KOPT-K1 (cell line): ENCODE measurements at regions not wholly inside any gene's neighbourhood (a gene's known extent, or its start where the extent isn't known, plus 50 kb on each side); places are given as distances from the start of the nearest gene placed in this dataset.
"Not testable (repeated sequence)": the region's sequence is repeated elsewhere in the genome, so short reads cannot be mapped to it uniquely, and the experiment has no call there.

Experiments used
- H3K27ac ChIP-seq: fragments of 200-600 bp; sonication (generic); 2 replicates; pipeline ENCODE4 v1.5.1; 2016; ENCODE audit warnings: antibody characterized with exemption, mild to moderate bottlenecking, low read depth, low read length; ENCODE audit not compliant: poor library complexity, severe bottlenecking
- H3K36me3 ChIP-seq: fragments of 200-600 bp; sonication (generic); 2 replicates; pipeline ENCODE4 v1.5.1; 2017; ENCODE audit warnings: antibody characterized with exemption, mild to moderate bottlenecking, low read length, moderate library complexity; ENCODE audit not compliant: insufficient read depth
- H3K9me3 ChIP-seq: fragments of 200-600 bp; sonication (generic); 2 replicates; pipeline ENCODE4 v1.5.1; 2017; ENCODE audit warnings: antibody characterized with exemption, low read length, mild to moderate bottlenecking; ENCODE audit not compliant: insufficient read depth, poor library complexity, severe bottlenecking

- H3K27ac ChIP-seq, H3K9me3 ChIP-seq, H3K36me3 ChIP-seq: not testable (repeated sequence)
These were observed 356.7 kb downstream of the ADGRD1 start for GRCh38 chr12:131310227-131310969.

DNA sequence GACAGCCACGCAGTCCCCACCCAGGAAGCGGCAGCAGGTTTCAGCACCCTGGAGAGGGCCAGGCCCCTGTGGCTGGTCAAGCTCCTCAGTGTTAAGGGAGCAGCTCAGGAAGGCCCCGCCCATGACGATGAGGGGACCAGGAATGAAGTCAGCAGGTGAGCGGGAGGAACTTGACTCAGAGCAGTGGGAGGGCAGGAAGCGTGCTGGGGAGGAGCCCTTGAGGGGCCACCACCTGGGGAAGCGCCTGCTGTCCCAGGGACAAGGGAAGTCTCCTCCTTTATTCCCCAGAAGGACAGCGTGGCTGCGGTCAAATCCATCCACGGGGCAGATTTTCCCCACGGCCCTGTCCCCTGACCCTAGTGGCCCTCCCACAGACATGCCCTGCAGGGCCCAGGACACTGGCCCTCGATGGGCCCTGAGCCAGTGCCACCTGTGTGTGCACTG, 357.6 kb downstream of the ADGRD1 start:
- not testable (repeated sequence) for H3K9me3 ChIP-seq, H3K36me3 ChIP-seq, H3K27ac ChIP-seq

GRCh38 chr12:131311764-131312163, 358.1 kb downstream of the ADGRD1 start:
- no peaks in the 10 kb centered on the region for H3K36me3 ChIP-seq
- H3K9me3 ChIP-seq, result no peaks in the 10 kb centered on the region
- no peak overlapping the region for H3K27ac ChIP-seq

DNA sequence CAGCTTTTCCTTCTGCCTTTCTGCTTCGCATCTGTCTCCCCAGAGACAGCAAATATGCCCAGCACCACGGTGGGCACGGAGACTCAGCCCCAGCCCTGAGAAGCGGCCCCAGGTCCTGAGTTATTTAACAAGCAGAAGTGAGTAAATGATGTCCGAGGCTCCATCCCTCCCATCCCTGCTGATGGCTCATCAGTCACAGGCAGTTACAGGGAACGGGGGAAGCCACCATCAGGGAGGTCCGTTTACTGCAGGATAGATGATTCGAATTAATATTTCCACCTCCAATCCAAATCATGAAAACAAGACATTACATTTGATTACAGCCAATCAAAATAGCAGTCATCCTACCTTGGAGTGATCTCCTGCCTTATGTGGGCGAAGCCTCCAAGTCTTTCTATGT, 358.7 kb downstream of the ADGRD1 start:
- not testable (repeated sequence) for H3K36me3 ChIP-seq

DNA sequence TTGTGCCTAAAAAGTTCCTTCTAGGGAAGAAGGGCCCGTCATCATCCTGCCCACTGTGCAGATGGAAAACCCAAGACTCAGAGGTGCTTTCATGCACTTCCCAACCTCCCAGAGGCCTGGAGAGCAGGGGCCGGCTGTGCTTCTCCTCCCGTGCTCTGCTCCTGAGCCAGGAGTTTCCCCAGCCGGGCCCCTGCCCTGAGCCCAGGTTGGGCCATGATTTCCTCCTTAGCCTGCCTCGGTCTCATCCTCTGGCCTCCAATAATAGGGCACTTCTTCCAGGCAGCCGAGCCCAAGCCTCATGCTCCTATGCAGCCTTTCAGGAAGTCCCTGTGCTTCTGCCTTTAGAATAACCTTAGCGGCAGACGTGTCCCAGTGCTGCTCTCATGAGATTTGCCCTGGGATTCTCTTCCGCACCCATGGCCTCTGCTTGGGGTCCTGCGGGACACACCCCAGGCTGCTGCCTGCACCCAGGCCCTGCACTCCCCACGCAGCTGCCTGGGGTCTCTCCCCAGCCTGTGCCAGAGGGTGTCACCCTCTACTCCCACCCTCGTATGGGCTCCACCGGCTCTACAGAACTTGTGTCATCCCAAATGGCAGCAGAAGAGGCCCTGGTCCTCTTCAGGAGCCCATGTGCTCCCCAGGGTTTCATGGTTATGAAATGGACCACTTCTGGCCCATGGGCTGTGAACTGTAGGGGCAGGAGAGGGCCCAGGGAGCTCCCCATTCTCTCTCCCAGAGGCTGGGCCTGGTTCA, 359.3 kb downstream of the ADGRD1 start:
- no peak overlapping the region for H3K27ac ChIP-seq
- H3K9me3 ChIP-seq, result peaks cover 3% of the 10 kb centered on the region
- no peaks in the 10 kb centered on the region for H3K36me3 ChIP-seq

More for the DNA sequence above, 358.7 kb downstream of the ADGRD1 start:
- H3K27ac ChIP-seq, H3K9me3 ChIP-seq: not testable (repeated sequence)

GRCh38 chr12:131313635-131314034, 359.9 kb downstream of the ADGRD1 start:
- no peak overlapping the region for H3K27ac ChIP-seq
- peaks cover 10% of the 10 kb centered on the region for H3K9me3 ChIP-seq
- no peaks in the 10 kb centered on the region for H3K36me3 ChIP-seq

GRCh38 chr12:131314524-131315090, 360.9 kb downstream of the ADGRD1 start:
- Histone ChIP-seq H3K36me3 (no peaks in the 10 kb centered on the region), H3K27ac (no peak overlapping the region), H3K9me3 (peaks cover 12% of the 10 kb centered on the region)

GRCh38 chr12:131315601-131316000, 361.9 kb downstream of the ADGRD1 start:
- no peaks in the 10 kb centered on the region for H3K36me3 ChIP-seq
- H3K27ac ChIP-seq, result no peak overlapping the region
- H3K9me3 ChIP-seq, result peaks cover 22% of the 10 kb centered on the region

DNA sequence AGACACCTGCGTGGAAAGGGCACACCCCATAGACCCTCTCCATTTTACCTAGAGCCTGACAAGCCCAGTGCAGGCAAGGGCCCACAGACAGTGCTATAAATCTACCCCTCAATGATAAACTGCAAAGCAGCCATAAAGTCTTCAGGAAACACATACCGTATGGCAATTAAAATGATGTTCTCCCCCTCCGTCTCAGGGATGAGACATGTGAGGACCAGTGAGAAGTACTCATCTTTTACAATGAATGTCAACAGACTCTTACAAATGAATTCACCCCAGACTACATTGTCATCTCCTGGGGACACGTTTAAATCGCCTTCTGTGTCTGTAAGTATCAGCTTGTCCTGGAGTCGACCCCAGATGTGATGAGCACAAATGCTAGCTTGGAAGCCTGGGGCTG, 362.7 kb downstream of the ADGRD1 start:
- Histone ChIP-seq H3K27ac (no peak overlapping the region), H3K36me3 (no peaks in the 10 kb centered on the region), H3K9me3 (peaks cover 25% of the 10 kb centered on the region)

- Histone ChIP-seq H3K36me3 (no peaks in the 10 kb centered on the region), H3K27ac (no peak overlapping the region), H3K9me3 (peaks cover 35% of the 10 kb centered on the region)
These were observed 364.5 kb downstream of the ADGRD1 start for GRCh38 chr12:131318045-131318685.

- peaks cover 35% of the 10 kb centered on the region for H3K9me3 ChIP-seq
- no peak overlapping the region for H3K27ac ChIP-seq
- no peaks in the 10 kb centered on the region for H3K36me3 ChIP-seq
These were observed 368.3 kb downstream of the ADGRD1 start for GRCh38 chr12:131321988-131322387.

- not testable (repeated sequence) for H3K36me3 ChIP-seq, H3K27ac ChIP-seq
- peaks cover 35% of the 10 kb centered on the region for H3K9me3 ChIP-seq
These were observed 368.8 kb downstream of the ADGRD1 start for GRCh38 chr12:131322460-131322859.

- peaks cover 24% of the 10 kb centered on the region for H3K9me3 ChIP-seq
- H3K27ac ChIP-seq, result no peak overlapping the region
- H3K36me3 ChIP-seq, result no peaks in the 10 kb centered on the region
These were observed 370.2 kb downstream of the ADGRD1 start for GRCh38 chr12:131323879-131324278.

- H3K27ac ChIP-seq, result no peak overlapping the region
These were observed 374.1 kb downstream of the ADGRD1 start for GRCh38 chr12:131327521-131328488.

More at GRCh38 chr12:131327521-131328488, 374.1 kb downstream of the ADGRD1 start:
- Histone ChIP-seq H3K36me3 (no peaks in the 10 kb centered on the region), H3K9me3 (no peaks in the 10 kb centered on the region)
